ENCODE measurements at regions not wholly inside any gene's neighbourhood (a gene's known extent, or its start where the extent isn't known, plus 50 kb on each side); places are given as distances from the start of the nearest gene placed in this dataset.

DNA sequence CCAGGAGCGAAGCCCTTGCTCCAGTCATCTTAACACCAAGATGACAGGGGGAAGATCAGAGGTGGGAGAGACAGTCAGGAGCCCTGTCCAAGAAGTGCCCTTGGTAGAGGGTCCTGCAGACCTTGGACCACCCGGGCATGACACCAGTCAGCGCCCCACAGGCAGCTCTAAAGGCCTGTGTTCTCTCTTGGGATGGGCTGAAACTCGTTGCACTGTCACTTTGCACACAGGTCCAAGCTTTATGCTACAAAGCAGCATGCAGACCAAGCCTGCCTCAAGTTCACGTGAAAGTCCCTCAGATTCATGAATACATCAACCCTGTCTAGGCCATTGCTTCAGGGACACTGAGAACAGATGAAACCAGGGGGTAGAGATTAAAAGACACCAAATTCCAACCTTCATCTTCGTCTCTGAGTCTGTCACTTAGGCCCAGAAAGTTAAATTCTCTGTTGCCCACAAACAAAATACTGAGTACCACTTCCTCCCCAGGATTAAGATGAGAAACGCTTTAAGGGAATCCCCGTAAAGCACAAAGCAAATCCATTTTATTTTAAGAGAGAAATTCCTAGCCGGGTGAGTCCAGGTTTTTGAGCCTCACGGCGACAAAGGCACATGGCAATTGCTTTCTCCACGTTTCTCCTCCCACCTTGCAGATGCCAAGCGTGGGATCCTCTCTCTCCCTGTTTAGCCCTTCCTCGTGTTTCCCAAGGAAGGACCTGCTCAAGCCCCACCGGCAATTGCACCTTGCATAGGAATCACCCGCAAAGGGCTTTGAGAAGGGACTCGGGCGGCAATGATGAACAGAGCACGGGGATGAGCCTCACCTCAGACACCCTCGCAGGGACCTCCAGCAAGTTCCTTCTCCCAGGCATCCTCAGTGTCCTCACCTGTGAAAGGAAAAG is 75.0 kb upstream of the ID2 start:
- H3K79me2 ChIP-seq (ENCODE audit: control insufficient read depth, insufficient read depth, low read length) = no peaks in the 10 kb centered on the region
- FAIRE-seq = no peak
- H4K20me1 ChIP-seq (replicated peaks; ENCODE audit: control insufficient read depth, insufficient read depth, low read length) = no peaks in the 10 kb centered on the region
- no peak overlapping the region for H2AFZ ChIP-seq (ENCODE audit: low read depth, low read length)
- peak; percentile 38 for ATAC-seq
- DNase-seq (ENCODE audit: extremely low read depth in 1 of 4, low spot score in 3 of 4) = no peak
- H3K4me1 ChIP-seq (replicated peaks in 1 of 2; ENCODE audit: control insufficient read depth in 2 of 2, insufficient read depth in 2 of 2, low read length in 2 of 2) = no peaks in the 10 kb centered on the region; a peak in 2 of 5 replicates
- BruUV-seq (replicated peaks) = no TSS peak
- ChIA-PET POLR2A (interaction anchor here (0.6 to 1.0 kb wide), 2 partner anchors 10 to 380 kb away, joined by 3 read pairs; no protein-coding TSS in a partner anchor), CTCF (ENCODE audit: low intra/inter-chr PET ratio) (no interaction called here)
- WGBS (ENCODE audit: insufficient coverage, low coverage, missing lambda C conversion rate) = 26% methylated on average over 20 of the region's 20 CpGs
- H3K27me3 ChIP-seq (ENCODE audit: control insufficient read depth in 2 of 2, insufficient read depth in 2 of 2, low read length in 2 of 2) = peaks cover 4 to 37% of the 10 kb centered on the region in 2 experiments; a peak in 3 of 5 replicates
- no peak overlapping the region for H3K9ac ChIP-seq (ENCODE audit: insufficient read depth in 1 of 2, low read depth in 2 of 2, low read length in 2 of 2)
- TF ChIP-seq BHLHE40 (IDR thresholded peaks at IDR 0.05; ENCODE audit: low read length) = no peak
- TF ChIP-seq, protein P1, sequence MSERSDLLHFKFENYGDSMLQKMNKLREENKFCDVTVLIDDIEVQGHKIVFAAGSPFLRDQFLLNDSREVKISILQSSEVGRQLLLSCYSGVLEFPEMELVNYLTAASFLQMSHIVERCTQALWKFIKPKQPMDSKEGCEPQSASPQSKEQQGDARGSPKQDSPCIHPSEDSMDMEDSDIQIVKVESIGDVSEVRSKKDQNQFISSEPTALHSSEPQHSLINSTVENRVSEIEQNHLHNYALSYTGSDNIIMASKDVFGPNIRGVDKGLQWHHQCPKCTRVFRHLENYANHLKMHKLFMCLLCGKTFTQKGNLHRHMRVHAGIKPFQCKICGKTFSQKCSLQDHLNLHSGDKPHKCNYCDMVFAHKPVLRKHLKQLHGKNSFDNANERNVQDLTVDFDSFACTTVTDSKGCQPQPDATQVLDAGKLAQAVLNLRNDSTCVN (CRISPR knock-in tag; IDR thresholded peaks at IDR 0.05) = no peak
- no peaks in the 10 kb centered on the region for H3K9me1 ChIP-seq (ENCODE audit: control insufficient read depth, insufficient read depth, low read length)
- no peak overlapping the region for H3K4me3 ChIP-seq
- H3K36me3 ChIP-seq (ENCODE audit: control insufficient read depth, insufficient read depth, low read length) = no peaks in the 10 kb centered on the region
- H3K9me3 ChIP-seq (replicated peaks; ENCODE audit: control insufficient read depth, insufficient read depth, low read depth, low read length) = no peaks in the 10 kb centered on the region
- H3K4me2 ChIP-seq (ENCODE audit: insufficient read depth, low read length) = no peak overlapping the region
- intact Hi-C loops (cut with micrococcal nuclease) = no loop called here
- in situ Hi-C loops (cut with MboI) = no loop called here
- no peak overlapping the region for H3K27ac ChIP-seq (ENCODE audit: extremely low read depth, low read depth, low read length)

DNA sequence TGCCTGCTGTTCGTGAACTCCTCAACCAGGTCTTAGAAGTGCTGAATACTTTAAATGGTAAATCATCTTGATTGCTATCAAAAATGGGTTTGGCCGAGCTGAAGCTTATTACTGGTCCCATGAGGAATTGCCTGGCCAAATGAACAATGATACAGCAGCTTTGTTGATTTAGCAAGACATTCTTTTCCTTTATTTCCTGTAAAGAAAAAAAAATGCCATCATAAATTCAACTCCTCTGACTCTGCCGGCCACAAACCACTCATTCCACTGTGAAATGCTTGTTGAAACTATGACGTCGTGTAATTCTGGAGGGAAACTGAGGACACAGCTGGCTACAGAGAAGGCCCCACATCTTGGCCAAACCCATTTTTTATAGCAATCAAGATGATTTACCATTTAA is 74.2 kb upstream of the ID2 start:
- Histone ChIP-seq H3K9me3 (replicated peaks; ENCODE audit: control insufficient read depth, insufficient read depth, low read depth, low read length) (no peaks in the 10 kb centered on the region), H3K4me1 (replicated peaks in 1 of 2; ENCODE audit: control insufficient read depth in 2 of 2, insufficient read depth in 2 of 2, low read length in 2 of 2) (no peaks in the 10 kb centered on the region; a peak in 2 of 5 replicates), H3K79me2 (ENCODE audit: control insufficient read depth, insufficient read depth, low read length) (no peaks in the 10 kb centered on the region), H2AFZ (ENCODE audit: low read depth, low read length) (no peak overlapping the region), H3K27ac (ENCODE audit: extremely low read depth, low read depth, low read length) (no peak overlapping the region), H3K4me3 (no peak overlapping the region), H3K9me1 (ENCODE audit: control insufficient read depth, insufficient read depth, low read length) (no peaks in the 10 kb centered on the region), H3K4me2 (ENCODE audit: insufficient read depth, low read length) (no peak overlapping the region), H4K20me1 (replicated peaks; ENCODE audit: control insufficient read depth, insufficient read depth, low read length) (no peaks in the 10 kb centered on the region), H3K36me3 (ENCODE audit: control insufficient read depth, insufficient read depth, low read length) (no peaks in the 10 kb centered on the region), H3K9ac (ENCODE audit: insufficient read depth in 1 of 2, low read depth in 2 of 2, low read length in 2 of 2) (no peak overlapping the region), H3K27me3 (ENCODE audit: control insufficient read depth in 2 of 2, insufficient read depth in 2 of 2, low read length in 2 of 2) (peaks cover 4 to 37% of the 10 kb centered on the region in 2 experiments; a peak in 3 of 5 replicates)
- in situ Hi-C loops (cut with MboI) (no loop called here), intact Hi-C loops (cut with micrococcal nuclease) (no loop called here)
- ChIA-PET CTCF (ENCODE audit: low intra/inter-chr PET ratio) (no interaction called here), POLR2A (interaction anchor here (1.0 kb wide), 1 partner anchor 9 kb away, joined by 3 read pairs; no protein-coding TSS in a partner anchor)
- 20% methylated on average over 5 of the region's 5 CpGs for WGBS (ENCODE audit: insufficient coverage, low coverage, missing lambda C conversion rate)
- BruUV-seq (replicated peaks) = no TSS peak
- DNase-seq (ENCODE audit: extremely low read depth in 1 of 4, low spot score in 3 of 4) (no peak), FAIRE-seq (no peak), ATAC-seq (no peak)
- no peak for TF ChIP-seq TEAD4 (IDR thresholded peaks at IDR 0.05; ENCODE audit: low read length)
- no peak for TF ChIP-seq TEAD4 (CRISPR knock-in tag; IDR thresholded peaks at IDR 0.05; ENCODE audit: borderline replicate concordance)
- no peak for TF ChIP-seq NCOR1 (IDR thresholded peaks at IDR 0.05)
- no peak for TF ChIP-seq ZNF583 (CRISPR knock-in tag; IDR thresholded peaks at IDR 0.05)
- no peak for TF ChIP-seq FUS (optimal IDR thresholded peaks at IDR 0.05; ENCODE audit: low read depth, low read length)
- no peak for TF ChIP-seq TCF3 (CRISPR knock-in tag; IDR thresholded peaks at IDR 0.05)
- TF ChIP-seq JUND (IDR thresholded peaks at IDR 0.05; ENCODE audit: borderline replicate concordance, low read depth, low read length) = no peak
- no peak for TF ChIP-seq JUND (tag; IDR thresholded peaks at IDR 0.05; ENCODE audit: borderline replicate concordance, low read depth, low read length)
- TF ChIP-seq ESRRB (CRISPR knock-in tag; IDR thresholded peaks at IDR 0.05; ENCODE audit: borderline replicate concordance) = no peak
- TF ChIP-seq, protein P2, sequence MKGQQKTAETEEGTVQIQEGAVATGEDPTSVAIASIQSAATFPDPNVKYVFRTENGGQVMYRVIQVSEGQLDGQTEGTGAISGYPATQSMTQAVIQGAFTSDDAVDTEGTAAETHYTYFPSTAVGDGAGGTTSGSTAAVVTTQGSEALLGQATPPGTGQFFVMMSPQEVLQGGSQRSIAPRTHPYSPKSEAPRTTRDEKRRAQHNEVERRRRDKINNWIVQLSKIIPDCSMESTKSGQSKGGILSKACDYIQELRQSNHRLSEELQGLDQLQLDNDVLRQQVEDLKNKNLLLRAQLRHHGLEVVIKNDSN (CRISPR knock-in tag; IDR thresholded peaks at IDR 0.05) = no peak
- no peak for TF ChIP-seq MECOM (CRISPR knock-in tag; IDR thresholded peaks at IDR 0.05)
- TF ChIP-seq SMAD2 (IDR thresholded peaks at IDR 0.05; ENCODE audit: low read depth, low read length) = no peak
- TF ChIP-seq ZNF23 (CRISPR knock-in tag; IDR thresholded peaks at IDR 0.05) = no peak
- TF ChIP-seq KLF16 (IDR thresholded peaks at IDR 0.05) = no peak

Data from K562 (cell line).